Heart left ventricle (tissue), 16 donors: ENCODE measurements at regions not wholly inside any gene's neighbourhood (a gene's known extent, or its start where the extent isn't known, plus 50 kb on each side); places are given as distances from the start of the nearest gene placed in this dataset.
A peak's percentile ranks its signal among the peaks of the same experiment; 100 is the strongest.

Experiments
- ATAC-seq, 4 donors: fragments of 200-7000 bp; cut with Tn5 transposase; one replicate each; pipeline ENCODE4 v1.9.1; 2020 to 2022; ENCODE audit warnings: moderate library complexity in 4 of 4, mild to moderate bottlenecking in 3 of 4, moderate number of reproducible peaks in 1 of 4
- DNase-seq, 5 donors: peaks; one replicate each; pipeline ENCODE4 v3.0.0-alpha.2; 2020
- H3K27ac ChIP-seq, 12 donors: fragments of 200-600 bp; sonication (generic) in 4 of 12; one replicate each; pipeline versions ENCODE4 v1.5.0 to v1.8.0; 2016 to 2022; ENCODE audit warnings: mild to moderate bottlenecking in 2 of 12
- H3K27me3 ChIP-seq, 9 donors: fragments of 200-600 bp; sonication (generic) in 2 of 9; one replicate each; pipeline versions ENCODE4 v1.5.1 to v1.8.0; 2016 to 2022; ENCODE audit warnings: mild to moderate bottlenecking in 3 of 9
- H3K36me3 ChIP-seq, 9 donors: fragments of 200-600 bp; sonication (generic) in 2 of 9; one replicate each; pipeline versions ENCODE4 v1.5.0 to v1.8.0; 2018 to 2022; ENCODE audit warnings: mild to moderate bottlenecking in 2 of 9
- H3K4me1 ChIP-seq, 12 donors: fragments of 200-600 bp; sonication (generic) in 4 of 12; one replicate each; pipeline versions ENCODE4 v1.5.0 to v1.8.0; 2016 to 2022; ENCODE audit warnings: mild to moderate bottlenecking in 3 of 12
- H3K4me3 ChIP-seq, 12 donors: fragments of 200-600 bp; sonication (generic) in 4 of 12; one replicate each; pipeline versions ENCODE4 v1.5.0 to v1.8.0; 2017 to 2022; ENCODE audit warnings: mild to moderate bottlenecking in 9 of 12, moderate library complexity in 4 of 12
- H3K9me3 ChIP-seq, 12 donors: fragments of 200-600 bp; sonication (generic) in 4 of 12; one replicate each; pipeline versions ENCODE4 v1.5.0 to v1.8.0; 2016 to 2022; ENCODE audit warnings: mild to moderate bottlenecking in 1 of 12
- CTCF ChIP-seq, 12 donors: fragments of 200-600 bp; sonication (generic) in 4 of 12; IDR thresholded peaks; one replicate each; pipeline versions ENCODE4 v1.5.0 to v1.8.0; 2018 to 2022; ENCODE audit warnings: antibody characterized with exemption in 12 of 12, mild to moderate bottlenecking in 5 of 12
- POLR2A ChIP-seq, 2 donors: fragments of 450-650 bp; IDR thresholded peaks; one replicate each; pipeline ENCODE4 v1.6.1; 2017; ENCODE audit warnings: antibody characterized with exemption in 2 of 2, mild to moderate bottlenecking in 2 of 2, moderate library complexity in 2 of 2
- WGBS, 4 donors: extraction: QIAGEN DNeasy Blood & Tissue Kit in 2 of 4; methylation state at CpG; one replicate each; pipeline versions ENCODE4 v1.1.5 to v1.1.7; 2013 to 2018; 5-methylcytosine and 5-hydroxymethylcytosine counted together
- intact Hi-C, 10 donors: fragments of 100-400 bp; cut with DNase I; formaldehyde crosslinking; loops; one replicate each; pipeline versions ENCODE4 v1.11.1 to v1.14.2; 2022
- donor health status: ischemic (EF 13 %, LVEDD 7.1; RV severe dilation, severe dysfunction).
- donor health status: healthy with polysubstance abuse.
- donor health status: DM: no; HTN: yes; CAD: no.
- donor health status: DM: no; HTN: no; CAD: no.
- donor health status: ischemic (EF 25% LVEDD 6.9; RV normal size, moderate dysfunction).
- donor health status: ischemic (EF 25% LVEDD 5.7; RV mildly dilated, moderate dysfunction).
- donor health status: healthy.
- donor health status: DM: yes; HTN: yes; CAD: no.
- donor health status: ischemic (EF 35%, LVEDD 5.7; RV mildly dilated, moderate dysfunction).
- donor health status: nonischemic (EF 11% LVEDD 7.7; RV severe dilation, severe dysfunction).
- donor health status: DM: yes; HTN: yes; CAD: no.
- donor health status: PGD.
- donor health status: ischemic (EF 29% LVEDD 5.4; RV normal size, mild dysfunction).
- donor health status: nonischemic (EF 23%, LVEDD 6.1; RV moderate dilation, normal function).

GRCh38 chr2:237214030-237214675 is 128.5 kb downstream of the COPS8 start:
- H3K9me3 ChIP-seq: no peaks in the 10 kb centered on the region
- H3K4me1 ChIP-seq: peaks cover 0 to 33% (median 4%) of the 10 kb centered on the region in 12 donors
- TF ChIP-seq POLR2A (IDR thresholded peaks at IDR 0.05) (no peak), CTCF (IDR thresholded peaks at IDR 0.05) (no peak)
- H3K27ac ChIP-seq: peak overlapping the region in 6 of 12 donors; percentile 31 to 63 (median 49)
- H3K36me3 ChIP-seq: no peaks in the 10 kb centered on the region
- no peak for ATAC-seq
- peaks cover 0 to 3% (median 0%) of the 10 kb centered on the region in 9 donors for H3K27me3 ChIP-seq
- H3K4me3 ChIP-seq: no peak overlapping the region
- DNase-seq: no peak
- intact Hi-C loops: no loop called here
- 88 to 95% (median 92%) methylated on average over 8 of the region's 8 CpGs for WGBS, 4 donors

GRCh38 chr2:237214963-237215362 is 129.3 kb downstream of the COPS8 start:
- no peak for ATAC-seq
- intact Hi-C loops: no loop called here
- WGBS, 4 donors: 94 to 96% (median 95%) methylated on average over 2 of the region's 2 CpGs

GRCh38 chr2:237217995-237218616 is 132.4 kb downstream of the COPS8 start:
- intact Hi-C loops: no loop called here
- TF ChIP-seq POLR2A (IDR thresholded peaks at IDR 0.05) (no peak), CTCF (IDR thresholded peaks at IDR 0.05) (no peak)
- WGBS, 4 donors: 85 to 89% (median 88%) methylated on average over 7 of the region's 7 CpGs
- ATAC-seq: no peak
- Histone ChIP-seq H3K27ac (peak overlapping the region in 6 of 12 donors; percentile 17 to 58 (median 26)), H3K4me1 (peaks cover 0 to 37% (median 4%) of the 10 kb centered on the region in 12 donors), H3K9me3 (no peaks in the 10 kb centered on the region), H3K27me3 (no peaks in the 10 kb centered on the region), H3K4me3 (no peak overlapping the region), H3K36me3 (no peaks in the 10 kb centered on the region)
- no peak for DNase-seq

More at GRCh38 chr2:237214963-237215362, 129.3 kb downstream of the COPS8 start:
- no peak overlapping the region for H3K4me3 ChIP-seq
- H3K36me3 ChIP-seq: no peaks in the 10 kb centered on the region
- TF ChIP-seq POLR2A (IDR thresholded peaks at IDR 0.05) (no peak), CTCF (IDR thresholded peaks at IDR 0.05) (no peak)
- H3K27me3 ChIP-seq: no peaks in the 10 kb centered on the region
- H3K9me3 ChIP-seq: no peaks in the 10 kb centered on the region
- H3K4me1 ChIP-seq: peaks cover 0 to 28% (median 1%) of the 10 kb centered on the region in 12 donors
- DNase-seq: no peak
- H3K27ac ChIP-seq: no peak overlapping the region

GRCh38 chr2:237218756-237219155 is 133.1 kb downstream of the COPS8 start:
- TF ChIP-seq CTCF (IDR thresholded peaks at IDR 0.05) (no peak), POLR2A (IDR thresholded peaks at IDR 0.05) (no peak)
- WGBS, 4 donors: 63 to 79% (median 77%) methylated on average over 2 of the region's 2 CpGs
- DNase-seq: no peak
- H3K36me3 ChIP-seq: no peaks in the 10 kb centered on the region
- H3K4me1 ChIP-seq: peaks cover 0 to 37% (median 5%) of the 10 kb centered on the region in 12 donors
- no peak overlapping the region for H3K4me3 ChIP-seq
- no peak for ATAC-seq
- H3K27me3 ChIP-seq: no peaks in the 10 kb centered on the region
- intact Hi-C loops: no loop called here
- H3K9me3 ChIP-seq: no peaks in the 10 kb centered on the region
- peak overlapping the region in 5 of 12 donors; percentile 24 to 58 (median 36) for H3K27ac ChIP-seq
